Osteoblast (primary cell): ENCODE measurements at regions not wholly inside any gene's neighbourhood (a gene's known extent, or its start where the extent isn't known, plus 50 kb on each side); places are given as distances from the start of the nearest gene placed in this dataset.

Experiments
- DNase-seq: peaks from one replicate; pipeline ENCODE4 v3.0.0; 2011; ENCODE audit warnings: low spot score, mixed read lengths; ENCODE audit not compliant: insufficient read length; ENCODE audit errors: missing footprints
- H2AFZ ChIP-seq: 2 replicates; pipeline ENCODE4 v1.6.0; 2011; ENCODE audit warnings: mild to moderate bottlenecking, low read length
- H3K27ac ChIP-seq: 2 replicates; pipeline ENCODE4 v1.5.1; 2011; ENCODE audit warnings: mild to moderate bottlenecking, low read depth, low read length, moderate library complexity
- H3K27me3 ChIP-seq: 2 replicates; pipeline ENCODE4 v1.6.0; 2012; ENCODE audit warnings: mild to moderate bottlenecking, control low read depth, inconsistent platforms, low read length, moderate library complexity; ENCODE audit not compliant: insufficient read depth
- H3K36me3 ChIP-seq: 2 replicates; pipeline ENCODE4 v1.5.1; 2011; ENCODE audit warnings: mild to moderate bottlenecking, low read length, control low read depth, moderate library complexity; ENCODE audit not compliant: insufficient read depth
- H3K4me1 ChIP-seq: 2 replicates; pipeline ENCODE4 v1.5.1; 2011; ENCODE audit warnings: mild to moderate bottlenecking, low read length, control low read depth, moderate library complexity; ENCODE audit not compliant: insufficient read depth
- H3K4me2 ChIP-seq: 2 replicates; pipeline ENCODE4 v1.6.0; 2011; ENCODE audit warnings: mild to moderate bottlenecking, low read length; ENCODE audit not compliant: insufficient read depth
- H3K4me3 ChIP-seq: fragments of 200-600 bp; sonication (generic); 3 replicates; pipeline ENCODE4 v1.5.1; 2012; ENCODE audit warnings: mild to moderate bottlenecking, low read length, inconsistent platforms; ENCODE audit not compliant: insufficient read depth
- H3K79me2 ChIP-seq: 2 replicates; pipeline ENCODE4 v1.6.0; 2012; ENCODE audit warnings: mild to moderate bottlenecking, low read length, control low read depth, inconsistent platforms; ENCODE audit not compliant: insufficient read depth
- H3K9me3 ChIP-seq: 2 replicates; pipeline ENCODE4 v1.5.1; 2011; ENCODE audit warnings: low read depth, low read length, control low read depth
- H4K20me1 ChIP-seq: 2 replicates; pipeline ENCODE4 v1.6.0; 2012; ENCODE audit warnings: mild to moderate bottlenecking, low read length, control low read depth; ENCODE audit not compliant: insufficient read depth
- CTCF ChIP-seq: IDR thresholded peaks from 2 replicates; pipeline ENCODE4 v1.5.1; 2011; ENCODE audit warnings: mild to moderate bottlenecking, low read depth, low read length, moderate library complexity; ENCODE audit errors: extremely low read depth

GRCh38 chr2:38433607-38433975, 56.5 kb upstream of the ATL2 start:
- no peak for TF ChIP-seq CTCF
- H3K4me3 ChIP-seq: no peak overlapping the region
- no peak overlapping the region for H2AFZ ChIP-seq
- H4K20me1 ChIP-seq: no peaks in the 10 kb centered on the region
- H3K9me3 ChIP-seq: no peaks in the 10 kb centered on the region
- H3K27me3 ChIP-seq: peaks cover 15% of the 10 kb centered on the region
- H3K79me2 ChIP-seq: no peaks in the 10 kb centered on the region
- no peaks in the 10 kb centered on the region for H3K36me3 ChIP-seq
- DNase-seq: no peak
- no peak overlapping the region for H3K4me2 ChIP-seq
- H3K27ac ChIP-seq: no peak overlapping the region
- peaks cover 6% of the 10 kb centered on the region for H3K4me1 ChIP-seq

- peaks cover 6% of the 10 kb centered on the region for H3K4me1 ChIP-seq
These were observed 55.9 kb upstream of the ATL2 start for GRCh38 chr2:38432820-38433606.

GRCh38 chr2:38430597-38431207, 53.6 kb upstream of the ATL2 start:
- no peak overlapping the region for H3K4me2 ChIP-seq
- no peak for TF ChIP-seq CTCF
- no peak overlapping the region for H2AFZ ChIP-seq
- H3K9me3 ChIP-seq: no peaks in the 10 kb centered on the region
- H3K79me2 ChIP-seq: no peaks in the 10 kb centered on the region
- H4K20me1 ChIP-seq: no peaks in the 10 kb centered on the region
- peaks cover 6% of the 10 kb centered on the region for H3K4me1 ChIP-seq
- no peak overlapping the region for H3K4me3 ChIP-seq
- H3K36me3 ChIP-seq: no peaks in the 10 kb centered on the region
- no peak for DNase-seq
- no peak overlapping the region for H3K27ac ChIP-seq
- peaks cover 10% of the 10 kb centered on the region for H3K27me3 ChIP-seq

More at GRCh38 chr2:38432820-38433606, 55.9 kb upstream of the ATL2 start:
- peaks cover 9% of the 10 kb centered on the region for H3K27me3 ChIP-seq
- H3K36me3 ChIP-seq: no peaks in the 10 kb centered on the region
- TF ChIP-seq CTCF: no peak
- H3K9me3 ChIP-seq: no peaks in the 10 kb centered on the region
- H3K79me2 ChIP-seq: no peaks in the 10 kb centered on the region
- no peak overlapping the region for H2AFZ ChIP-seq
- no peak overlapping the region for H3K27ac ChIP-seq
- no peaks in the 10 kb centered on the region for H4K20me1 ChIP-seq
- no peak for DNase-seq
- no peak overlapping the region for H3K4me3 ChIP-seq
- H3K4me2 ChIP-seq: no peak overlapping the region

GRCh38 chr2:38430196-38430595, 53.1 kb upstream of the ATL2 start:
- Histone ChIP-seq H3K36me3 (no peaks in the 10 kb centered on the region), H3K79me2 (no peaks in the 10 kb centered on the region), H3K27me3 (peaks cover 14% of the 10 kb centered on the region), H3K9me3 (no peaks in the 10 kb centered on the region), H3K4me1 (peaks cover 6% of the 10 kb centered on the region), H2AFZ (no peak overlapping the region), H4K20me1 (no peaks in the 10 kb centered on the region), H3K4me2 (no peak overlapping the region), H3K4me3 (no peak overlapping the region), H3K27ac (no peak overlapping the region)
- TF ChIP-seq CTCF: no peak
- no peak for DNase-seq
